Karpas-422 (cell line): ENCODE measurements at regions not wholly inside any gene's neighbourhood (a gene's known extent, or its start where the extent isn't known, plus 50 kb on each side); places are given as distances from the start of the nearest gene placed in this dataset.

Source experiments
- DNase-seq: peaks from one replicate; pipeline ENCODE4 v3.0.0-alpha.2; 2015
- H2AFZ ChIP-seq: fragments of 200-600 bp; sonication (generic); 2 replicates; pipeline ENCODE4 v1.6.1; 2014; ENCODE audit warnings: antibody characterized with exemption, low read length, mixed read lengths
- H3K27ac ChIP-seq: fragments of 200-600 bp; sonication (generic); 2 replicates; pipeline ENCODE4 v1.5.1; 2014; ENCODE audit warnings: mild to moderate bottlenecking, low read length, moderate library complexity
- H3K27me3 ChIP-seq: fragments of 200-600 bp; sonication (generic); 2 replicates; pipeline ENCODE4 v1.6.1; 2014; ENCODE audit warnings: low read length, mixed read lengths
- H3K36me3 ChIP-seq: fragments of 200-600 bp; sonication (generic); 2 replicates; pipeline ENCODE4 v1.6.1; 2014; ENCODE audit warnings: low read length, mixed read lengths; ENCODE audit not compliant: insufficient read depth
- H3K4me1 ChIP-seq: fragments of 200-600 bp; sonication (generic); 2 replicates; pipeline ENCODE4 v1.6.1; 2014; ENCODE audit warnings: mild to moderate bottlenecking, low read length, mixed read lengths
- H3K4me2 ChIP-seq: fragments of 200-600 bp; sonication (generic); 2 replicates; pipeline ENCODE4 v1.6.1; 2014; ENCODE audit warnings: low read length, low read depth, mild to moderate bottlenecking; ENCODE audit not compliant: poor library complexity, severe bottlenecking
- H3K4me3 ChIP-seq: fragments of 200-600 bp; sonication (generic); 2 replicates; pipeline ENCODE4 v1.5.1; 2014; ENCODE audit warnings: mild to moderate bottlenecking, antibody characterized with exemption, low read length, mixed read lengths
- H3K79me2 ChIP-seq: fragments of 200-600 bp; sonication (generic); 2 replicates; pipeline ENCODE4 v1.6.1; 2014; ENCODE audit warnings: mild to moderate bottlenecking, low read length, mixed read lengths
- H3K9ac ChIP-seq: fragments of 200-600 bp; sonication (generic); 2 replicates; pipeline ENCODE4 v1.6.0; 2014; ENCODE audit warnings: low read length
- H3K9me2 ChIP-seq: fragments of 200-600 bp; sonication (generic), shearing (Covaris generic); replicated peaks from 2 replicates; pipeline ENCODE4 v1.6.0; 2014; ENCODE audit warnings: mild to moderate bottlenecking, low read length, moderate library complexity; ENCODE audit not compliant: insufficient read depth
- H3K9me3 ChIP-seq: fragments of 300-700, 200-600 bp; sonication (generic); 2 replicates; pipeline ENCODE4 v1.6.1; 2014; ENCODE audit warnings: low read length, mixed read lengths
- H4K20me1 ChIP-seq: fragments of 200-600 bp; sonication (generic); 2 replicates; pipeline ENCODE4 v1.6.1; 2014; ENCODE audit warnings: mild to moderate bottlenecking, antibody characterized with exemption, low read length, low read depth; ENCODE audit not compliant: insufficient read depth

DNA sequence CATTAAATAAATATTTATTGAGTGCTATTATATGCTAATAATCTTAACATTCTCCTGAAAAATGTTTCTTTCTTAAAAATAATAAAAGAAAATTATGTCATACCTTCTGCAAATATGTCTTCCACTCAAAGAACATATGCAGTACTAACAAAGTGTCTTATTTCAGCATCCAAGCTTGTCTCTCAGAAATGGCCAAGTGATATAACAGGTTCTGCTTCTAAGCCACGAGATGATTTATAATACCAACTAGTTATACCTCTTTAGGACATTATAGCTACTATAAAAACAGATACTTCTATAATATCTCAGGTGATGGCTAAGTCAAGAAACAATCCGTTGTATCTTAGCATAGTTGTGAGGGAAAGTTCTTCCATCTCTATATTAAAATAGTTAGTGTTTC, 128.1 kb upstream of the ARID2 start:
- H2AFZ ChIP-seq, result no peak overlapping the region
- no peak for DNase-seq
- no peaks in the 10 kb centered on the region for H3K4me1 ChIP-seq
- no peak overlapping the region for H3K27ac ChIP-seq
- H3K9me2 ChIP-seq, result no peaks in the 10 kb centered on the region
- no peak overlapping the region for H3K4me3 ChIP-seq
- H3K27me3 ChIP-seq, result no peaks in the 10 kb centered on the region
- H3K4me2 ChIP-seq, result no peak overlapping the region
- no peaks in the 10 kb centered on the region for H3K9me3 ChIP-seq
- no peaks in the 10 kb centered on the region for H3K36me3 ChIP-seq
- no peaks in the 10 kb centered on the region for H4K20me1 ChIP-seq
- no peaks in the 10 kb centered on the region for H3K79me2 ChIP-seq
- no peak overlapping the region for H3K9ac ChIP-seq

- H3K27ac ChIP-seq, result no peak overlapping the region
- no peaks in the 10 kb centered on the region for H3K9me2 ChIP-seq
- no peaks in the 10 kb centered on the region for H3K36me3 ChIP-seq
- no peaks in the 10 kb centered on the region for H3K79me2 ChIP-seq
- H2AFZ ChIP-seq, result no peak overlapping the region
- H3K4me1 ChIP-seq, result no peaks in the 10 kb centered on the region
- no peak overlapping the region for H3K4me3 ChIP-seq
- no peaks in the 10 kb centered on the region for H4K20me1 ChIP-seq
- no peaks in the 10 kb centered on the region for H3K9me3 ChIP-seq
- no peak overlapping the region for H3K4me2 ChIP-seq
- DNase-seq, result no peak
- no peaks in the 10 kb centered on the region; the same call in 1 of the 2 replicates for H3K27me3 ChIP-seq
- no peak overlapping the region for H3K9ac ChIP-seq
Measured at GRCh38 chr12:45601888-45602287, 127.6 kb upstream of the ARID2 start.

- Histone ChIP-seq H3K79me2 (no peaks in the 10 kb centered on the region), H3K9ac (no peak overlapping the region), H3K27me3 (no peaks in the 10 kb centered on the region; the same call in 1 of the 2 replicates), H3K4me1 (no peaks in the 10 kb centered on the region), H3K27ac (no peak overlapping the region), H3K9me2 (no peaks in the 10 kb centered on the region), H3K9me3 (no peaks in the 10 kb centered on the region), H3K36me3 (no peaks in the 10 kb centered on the region), H3K4me3 (no peak overlapping the region), H2AFZ (no peak overlapping the region), H4K20me1 (no peaks in the 10 kb centered on the region), H3K4me2 (no peak overlapping the region)
- no peak for DNase-seq
Measured at GRCh38 chr12:45605624-45606023, 123.9 kb upstream of the ARID2 start.

GRCh38 chr12:45611061-45611460, 118.4 kb upstream of the ARID2 start:
- no peak overlapping the region for H3K27ac ChIP-seq
- no peaks in the 10 kb centered on the region; the same call in 1 of the 2 replicates for H3K27me3 ChIP-seq
- no peaks in the 10 kb centered on the region for H3K9me2 ChIP-seq
- H3K79me2 ChIP-seq, result no peaks in the 10 kb centered on the region
- no peaks in the 10 kb centered on the region for H4K20me1 ChIP-seq
- no peak overlapping the region for H3K4me3 ChIP-seq
- DNase-seq, result no peak
- no peaks in the 10 kb centered on the region for H3K36me3 ChIP-seq
- no peaks in the 10 kb centered on the region for H3K4me1 ChIP-seq
- no peak overlapping the region for H2AFZ ChIP-seq
- H3K9ac ChIP-seq, result no peak overlapping the region
- H3K4me2 ChIP-seq, result no peak overlapping the region
- H3K9me3 ChIP-seq, result no peaks in the 10 kb centered on the region

DNA sequence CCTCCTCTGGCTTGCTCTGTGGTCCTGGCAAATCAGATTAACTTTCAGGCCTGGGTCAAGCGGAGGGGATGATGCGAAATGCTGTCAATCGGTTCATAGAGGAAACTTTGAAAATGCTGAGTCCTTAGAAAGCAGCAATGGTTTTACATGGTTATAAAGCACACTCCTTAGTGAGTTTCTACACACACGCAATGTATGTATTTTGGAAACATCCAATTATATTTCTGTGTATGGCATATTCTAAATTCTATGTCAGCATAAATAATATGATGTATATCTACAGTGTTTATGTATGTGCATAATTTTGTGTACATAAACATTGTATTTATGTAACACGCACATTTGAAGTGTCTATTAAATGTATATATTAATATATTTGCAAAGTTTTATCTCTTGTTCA, 118.0 kb upstream of the ARID2 start:
- Histone ChIP-seq H3K4me2 (no peak overlapping the region), H3K27me3 (no peaks in the 10 kb centered on the region; the same call in 1 of the 2 replicates), H2AFZ (no peak overlapping the region)

DNA sequence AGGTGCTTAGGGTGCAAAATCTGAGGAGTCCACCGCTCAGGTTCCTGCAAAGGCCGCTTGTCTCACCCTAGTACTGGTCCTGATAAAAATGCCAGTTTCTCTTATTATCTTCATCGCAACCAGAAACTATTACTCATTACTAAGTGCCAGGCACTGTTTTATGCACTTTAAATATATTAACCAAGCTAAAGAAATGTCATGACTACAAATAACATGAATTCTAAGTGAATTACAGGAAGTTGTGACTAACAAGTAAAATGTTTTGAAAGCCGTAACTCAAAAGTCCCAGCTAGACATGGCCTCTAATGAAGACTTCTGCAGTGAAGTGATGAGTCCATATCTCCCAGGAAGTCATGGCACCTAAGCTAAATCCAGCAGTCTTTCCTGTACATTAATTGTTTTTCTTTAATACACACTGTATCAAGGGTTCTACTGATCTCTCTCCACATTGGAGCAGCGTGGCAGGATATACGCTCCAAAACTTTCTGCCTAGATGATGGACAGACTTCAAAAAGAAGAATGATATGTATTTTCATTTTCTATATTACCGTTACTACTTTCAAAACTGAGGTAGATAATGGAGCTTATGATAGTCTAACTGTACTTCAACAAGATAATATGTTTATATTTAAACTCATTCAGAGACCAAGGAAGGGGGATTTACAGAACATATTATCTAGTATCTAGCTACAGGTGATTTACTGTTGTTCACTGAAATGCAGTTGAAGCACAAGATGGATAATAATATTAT, 117.3 kb upstream of the ARID2 start:
- no peaks in the 10 kb centered on the region for H3K9me2 ChIP-seq
- H3K4me2 ChIP-seq, result no peak overlapping the region
- no peak overlapping the region for H2AFZ ChIP-seq
- H3K36me3 ChIP-seq, result no peaks in the 10 kb centered on the region
- no peaks in the 10 kb centered on the region for H3K4me1 ChIP-seq
- no peak overlapping the region for H3K9ac ChIP-seq
- H3K27ac ChIP-seq, result no peak overlapping the region
- no peak for DNase-seq
- no peaks in the 10 kb centered on the region for H4K20me1 ChIP-seq
- no peaks in the 10 kb centered on the region for H3K27me3 ChIP-seq
- H3K79me2 ChIP-seq, result no peaks in the 10 kb centered on the region
- no peaks in the 10 kb centered on the region for H3K9me3 ChIP-seq
- no peak overlapping the region for H3K4me3 ChIP-seq

More for the DNA sequence above, 118.0 kb upstream of the ARID2 start:
- no peaks in the 10 kb centered on the region for H3K9me2 ChIP-seq
- DNase-seq, result no peak
- H3K9ac ChIP-seq, result no peak overlapping the region
- H3K4me3 ChIP-seq, result no peak overlapping the region
- H3K27ac ChIP-seq, result no peak overlapping the region
- no peaks in the 10 kb centered on the region for H4K20me1 ChIP-seq
- no peaks in the 10 kb centered on the region for H3K4me1 ChIP-seq
- no peaks in the 10 kb centered on the region for H3K36me3 ChIP-seq
- no peaks in the 10 kb centered on the region for H3K79me2 ChIP-seq
- H3K9me3 ChIP-seq, result no peaks in the 10 kb centered on the region

DNA sequence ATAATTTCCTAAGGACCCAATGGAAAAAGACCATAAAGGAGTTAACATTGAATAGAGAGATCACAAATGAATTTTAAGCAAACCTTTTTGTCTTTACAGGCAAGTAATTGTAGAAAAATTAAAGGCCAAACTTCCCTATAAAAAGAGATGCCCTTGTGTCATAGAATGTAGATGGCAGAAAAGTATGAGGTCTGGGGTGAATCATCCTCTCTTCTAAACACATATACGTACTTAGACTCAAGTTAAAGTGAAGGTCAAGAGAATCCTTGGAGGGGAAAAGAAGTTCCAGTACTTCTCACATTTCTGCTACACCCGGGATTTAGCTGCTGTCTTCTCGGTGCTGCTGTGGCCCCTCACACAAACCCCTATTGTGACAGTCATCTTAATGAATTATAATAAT, 116.2 kb upstream of the ARID2 start:
- Histone ChIP-seq H3K4me3 (no peak overlapping the region), H3K9me2 (no peaks in the 10 kb centered on the region), H3K79me2 (no peaks in the 10 kb centered on the region), H3K9ac (no peak overlapping the region), H3K9me3 (no peaks in the 10 kb centered on the region), H3K4me1 (no peaks in the 10 kb centered on the region), H3K27me3 (no peaks in the 10 kb centered on the region), H4K20me1 (no peaks in the 10 kb centered on the region), H3K36me3 (no peaks in the 10 kb centered on the region), H3K27ac (no peak overlapping the region), H3K4me2 (no peak overlapping the region), H2AFZ (no peak overlapping the region)
- no peak for DNase-seq

DNA sequence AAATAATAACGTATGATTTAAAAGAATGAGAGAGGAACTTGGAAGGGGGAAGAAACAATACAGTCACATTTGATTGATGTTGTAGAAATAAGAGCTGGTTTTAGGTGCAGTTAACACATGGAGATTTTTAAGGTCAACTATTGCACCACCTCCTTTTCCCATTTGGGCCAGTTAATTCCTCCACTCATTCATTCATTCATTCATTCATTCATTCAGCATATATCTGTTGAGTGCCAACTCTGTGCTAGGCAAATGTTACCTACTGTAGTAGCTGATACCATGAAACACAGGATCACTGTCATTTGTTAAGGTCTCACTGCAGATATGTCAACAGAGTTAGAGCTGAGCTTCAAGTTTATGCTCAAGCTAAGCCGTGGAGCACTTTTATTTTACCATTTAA, 115.7 kb upstream of the ARID2 start:
- Histone ChIP-seq H3K9me3 (no peaks in the 10 kb centered on the region), H3K4me1 (no peaks in the 10 kb centered on the region), H3K27ac (no peak overlapping the region), H3K9ac (no peak overlapping the region), H3K36me3 (no peaks in the 10 kb centered on the region), H3K4me2 (no peak overlapping the region), H4K20me1 (no peaks in the 10 kb centered on the region), H3K27me3 (no peaks in the 10 kb centered on the region), H3K4me3 (no peak overlapping the region), H2AFZ (no peak overlapping the region), H3K79me2 (no peaks in the 10 kb centered on the region), H3K9me2 (no peaks in the 10 kb centered on the region)
- no peak for DNase-seq
